ENCODE measurements at regions not wholly inside any gene's neighbourhood (a gene's known extent, or its start where the extent isn't known, plus 50 kb on each side); places are given as distances from the start of the nearest gene placed in this dataset.

DNA sequence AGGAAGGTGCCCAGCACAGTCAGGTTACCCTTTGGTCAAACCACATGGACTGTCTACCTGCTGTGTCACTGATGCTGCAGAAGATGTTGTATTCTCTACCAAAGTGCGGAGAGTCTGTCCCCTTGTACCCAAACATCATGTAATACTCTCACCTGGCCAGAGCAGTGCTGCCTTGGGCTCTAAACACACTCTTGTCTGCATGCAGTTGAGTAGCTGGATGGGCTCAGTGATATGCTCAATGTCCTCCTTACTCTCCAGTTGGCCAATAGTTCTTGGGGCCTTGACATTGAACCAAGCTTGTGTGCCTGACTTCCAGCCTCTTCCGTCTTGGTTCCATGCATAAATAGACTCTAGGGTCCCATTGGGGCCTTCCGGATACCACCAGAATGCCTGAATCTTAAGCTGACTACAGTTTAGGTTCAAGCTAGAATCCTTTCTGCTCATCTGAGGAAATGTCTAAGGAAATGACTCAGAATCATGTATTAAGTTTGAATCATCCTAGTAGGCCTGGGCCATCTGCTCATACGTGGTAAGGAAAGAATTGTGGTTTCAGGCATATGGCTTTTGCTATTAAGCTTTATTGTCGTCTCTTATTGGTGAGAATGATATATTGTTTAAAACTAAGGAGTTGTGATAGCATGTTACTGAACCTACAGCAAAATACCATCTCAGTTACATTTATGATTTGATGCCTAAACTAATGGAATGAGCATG lies 118.0 kb downstream of the OTUD1 start:
- DNase-seq (ENCODE audit: low read depth, low spot score) = no peak
- CTCF ChIA-PET = interaction anchor here (0.6 kb wide), 1 partner anchor 436 kb away, joined by 4 read pairs; no protein-coding TSS in a partner anchor
- no peak overlapping the region for H3K4me2 ChIP-seq (ENCODE audit: low read length)

More for the DNA sequence above, 118.0 kb downstream of the OTUD1 start:
- Histone ChIP-seq H3K27ac (ENCODE audit: low read depth, low read length) (no peak overlapping the region), H3K4me3 (replicated peaks in 1 of 2; ENCODE audit: low read depth in 1 of 2, low read length in 2 of 2) (no peak overlapping the region), H3K79me2 (ENCODE audit: insufficient read depth, low read length) (no peaks in the 10 kb centered on the region), H3K4me1 (ENCODE audit: control insufficient read depth in 1 of 2, insufficient read depth in 2 of 2, low read length in 2 of 2) (no peaks in the 10 kb centered on the region), H4K20me1 (ENCODE audit: insufficient read depth) (no peaks in the 10 kb centered on the region), H2AFZ (ENCODE audit: low read depth, low read length, poor library complexity, severe bottlenecking) (no peak overlapping the region), H3K9me3 (ENCODE audit: control insufficient read depth in 1 of 2, insufficient read depth in 1 of 2, low read depth in 1 of 2, low read length in 2 of 2) (0 out of 4 replicates have a peak, but pooled peaks cover 0 to 8% of the 10 kb centered on the region in 2 experiments), H3K27me3 (ENCODE audit: insufficient read depth, low read length) (0 out of 2 replicates have a peak, but pooled peaks cover 9% of the 10 kb centered on the region), H3K9ac (ENCODE audit: low read length) (no peak overlapping the region), H3K36me3 (ENCODE audit: control insufficient read depth in 1 of 2, insufficient read depth in 2 of 2, low read length in 2 of 2) (no peaks in the 10 kb centered on the region), H3K9me2 (ENCODE audit: insufficient read depth) (no peaks in the 10 kb centered on the region)
- no TSS peak for BruUV-seq (replicated peaks)
- no peak for ATAC-seq
- ChIA-PET RAD21 (ENCODE audit: low non-redundant PET in 1 of 2, low total read pairs in 2 of 2, uncharacterized antibody in 2 of 2, unreplicated experiment in 2 of 2) (no interaction called here), POLR2A (no interaction called here)
- TF ChIP-seq RAD21 (IDR thresholded peaks at IDR 0.05; ENCODE audit: low read depth) (no peak), CEBPB (IDR thresholded peaks at IDR 0.05; ENCODE audit: low read depth) (no peak), JUND (IDR thresholded peaks at IDR 0.05) (no peak), ZFX (IDR thresholded peaks at IDR 0.05) (no peak), SRF (IDR thresholded peaks at IDR 0.05; ENCODE audit: low read depth) (no peak), SP1 (IDR thresholded peaks at IDR 0.05; ENCODE audit: low read depth) (no peak), FOSL1 (IDR thresholded peaks at IDR 0.05; ENCODE audit: low read depth) (no peak), TCF7L2 (IDR thresholded peaks at IDR 0.05; ENCODE audit: borderline replicate concordance, extremely low read depth, insufficient read depth, insufficient read length) (no peak), ZNF274 (IDR thresholded peaks at IDR 0.05; ENCODE audit: low read depth, low read length) (no peak), CTCF (IDR thresholded peaks at IDR 0.05 in 2 of 3, conservative IDR thresholded peaks at IDR 0.05 in 1 of 3; ENCODE audit: borderline replicate concordance in 1 of 3, insufficient read depth in 1 of 3, low read depth in 2 of 3, low read length in 2 of 3) (no peak), YY1 (IDR thresholded peaks at IDR 0.05; ENCODE audit: extremely low read depth, insufficient replicate concordance, low read depth, low read length) (no peak), EZH2 (IDR thresholded peaks at IDR 0.05) (no peak), POLR2AphosphoS5 (IDR thresholded peaks at IDR 0.05; ENCODE audit: low read depth, low read length) (no peak), EGR1 (IDR thresholded peaks at IDR 0.05; ENCODE audit: low read depth) (no peak), SIN3A (IDR thresholded peaks at IDR 0.05; ENCODE audit: low read depth) (no peak), CBX3 (IDR thresholded peaks at IDR 0.05; ENCODE audit: low read depth) (no peak)
- TF ChIP-seq, protein P1, sequence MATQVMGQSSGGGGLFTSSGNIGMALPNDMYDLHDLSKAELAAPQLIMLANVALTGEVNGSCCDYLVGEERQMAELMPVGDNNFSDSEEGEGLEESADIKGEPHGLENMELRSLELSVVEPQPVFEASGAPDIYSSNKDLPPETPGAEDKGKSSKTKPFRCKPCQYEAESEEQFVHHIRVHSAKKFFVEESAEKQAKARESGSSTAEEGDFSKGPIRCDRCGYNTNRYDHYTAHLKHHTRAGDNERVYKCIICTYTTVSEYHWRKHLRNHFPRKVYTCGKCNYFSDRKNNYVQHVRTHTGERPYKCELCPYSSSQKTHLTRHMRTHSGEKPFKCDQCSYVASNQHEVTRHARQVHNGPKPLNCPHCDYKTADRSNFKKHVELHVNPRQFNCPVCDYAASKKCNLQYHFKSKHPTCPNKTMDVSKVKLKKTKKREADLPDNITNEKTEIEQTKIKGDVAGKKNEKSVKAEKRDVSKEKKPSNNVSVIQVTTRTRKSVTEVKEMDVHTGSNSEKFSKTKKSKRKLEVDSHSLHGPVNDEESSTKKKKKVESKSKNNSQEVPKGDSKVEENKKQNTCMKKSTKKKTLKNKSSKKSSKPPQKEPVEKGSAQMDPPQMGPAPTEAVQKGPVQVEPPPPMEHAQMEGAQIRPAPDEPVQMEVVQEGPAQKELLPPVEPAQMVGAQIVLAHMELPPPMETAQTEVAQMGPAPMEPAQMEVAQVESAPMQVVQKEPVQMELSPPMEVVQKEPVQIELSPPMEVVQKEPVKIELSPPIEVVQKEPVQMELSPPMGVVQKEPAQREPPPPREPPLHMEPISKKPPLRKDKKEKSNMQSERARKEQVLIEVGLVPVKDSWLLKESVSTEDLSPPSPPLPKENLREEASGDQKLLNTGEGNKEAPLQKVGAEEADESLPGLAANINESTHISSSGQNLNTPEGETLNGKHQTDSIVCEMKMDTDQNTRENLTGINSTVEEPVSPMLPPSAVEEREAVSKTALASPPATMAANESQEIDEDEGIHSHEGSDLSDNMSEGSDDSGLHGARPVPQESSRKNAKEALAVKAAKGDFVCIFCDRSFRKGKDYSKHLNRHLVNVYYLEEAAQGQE (IDR thresholded peaks at IDR 0.05; ENCODE audit: low read depth) = no peak
- TF ChIP-seq, protein P2, sequence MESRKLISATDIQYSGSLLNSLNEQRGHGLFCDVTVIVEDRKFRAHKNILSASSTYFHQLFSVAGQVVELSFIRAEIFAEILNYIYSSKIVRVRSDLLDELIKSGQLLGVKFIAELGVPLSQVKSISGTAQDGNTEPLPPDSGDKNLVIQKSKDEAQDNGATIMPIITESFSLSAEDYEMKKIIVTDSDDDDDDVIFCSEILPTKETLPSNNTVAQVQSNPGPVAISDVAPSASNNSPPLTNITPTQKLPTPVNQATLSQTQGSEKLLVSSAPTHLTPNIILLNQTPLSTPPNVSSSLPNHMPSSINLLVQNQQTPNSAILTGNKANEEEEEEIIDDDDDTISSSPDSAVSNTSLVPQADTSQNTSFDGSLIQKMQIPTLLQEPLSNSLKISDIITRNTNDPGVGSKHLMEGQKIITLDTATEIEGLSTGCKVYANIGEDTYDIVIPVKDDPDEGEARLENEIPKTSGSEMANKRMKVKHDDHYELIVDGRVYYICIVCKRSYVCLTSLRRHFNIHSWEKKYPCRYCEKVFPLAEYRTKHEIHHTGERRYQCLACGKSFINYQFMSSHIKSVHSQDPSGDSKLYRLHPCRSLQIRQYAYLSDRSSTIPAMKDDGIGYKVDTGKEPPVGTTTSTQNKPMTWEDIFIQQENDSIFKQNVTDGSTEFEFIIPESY (IDR thresholded peaks at IDR 0.05; ENCODE audit: extremely low read depth, insufficient replicate concordance, low read length) = no peak
- TF ChIP-seq, protein P3, sequence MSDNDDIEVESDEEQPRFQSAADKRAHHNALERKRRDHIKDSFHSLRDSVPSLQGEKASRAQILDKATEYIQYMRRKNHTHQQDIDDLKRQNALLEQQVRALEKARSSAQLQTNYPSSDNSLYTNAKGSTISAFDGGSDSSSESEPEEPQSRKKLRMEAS (IDR thresholded peaks at IDR 0.05) = no peak
- intact Hi-C loops (cut with micrococcal nuclease) = no loop called here
